SH-SY5Y (cell line): ENCODE measurements at regions not wholly inside any gene's neighbourhood (a gene's known extent, or its start where the extent isn't known, plus 50 kb on each side); places are given as distances from the start of the nearest gene placed in this dataset.

ENCODE experiments used
- GATA2 ChIP-seq: IDR thresholded peaks from 2 replicates; pipeline ENCODE4 v1.6.1; 2011; ENCODE audit warnings: mild to moderate bottlenecking, low read depth, low read length
- GATA3 ChIP-seq: IDR thresholded peaks from 2 replicates; pipeline ENCODE4 v1.6.1; 2011; ENCODE audit warnings: low read depth, mild to moderate bottlenecking, low read length, moderate library complexity

GRCh38 chr15:94683902-94684301 lies 452.5 kb downstream of the MCTP2 start:
- TF ChIP-seq GATA3, result no peak
- TF ChIP-seq GATA2, result no peak

GRCh38 chr15:94691169-94691568 lies 459.8 kb downstream of the MCTP2 start:
- TF ChIP-seq GATA3 (no peak), GATA2 (no peak)

DNA sequence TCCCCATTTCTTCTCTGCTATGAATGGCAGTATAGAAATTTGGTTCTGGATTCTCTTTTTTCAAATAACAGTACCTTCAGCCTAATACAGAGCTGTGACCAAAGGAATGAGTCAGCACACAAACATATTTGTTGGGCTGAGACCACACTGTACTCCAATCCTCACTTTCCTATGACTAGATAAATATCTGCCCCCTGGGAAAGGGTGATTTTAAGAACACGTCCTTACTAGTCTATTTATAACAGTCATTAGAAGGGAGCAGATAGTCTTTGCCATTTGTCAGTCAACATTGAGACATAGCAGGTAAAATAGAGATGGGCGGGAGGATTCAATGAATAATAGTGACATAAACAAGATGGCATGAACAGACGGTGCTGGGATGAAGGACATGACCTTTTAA lies 461.3 kb downstream of the MCTP2 start:
- TF ChIP-seq GATA3 (no peak), GATA2 (no peak)

GRCh38 chr15:94700211-94700610 lies 468.9 kb downstream of the MCTP2 start:
- TF ChIP-seq GATA2, result no peak
- TF ChIP-seq GATA3, result no peak

GRCh38 chr15:94701281-94701985 lies 470.1 kb downstream of the MCTP2 start:
- TF ChIP-seq GATA2, result no peak
- no peak for TF ChIP-seq GATA3

DNA sequence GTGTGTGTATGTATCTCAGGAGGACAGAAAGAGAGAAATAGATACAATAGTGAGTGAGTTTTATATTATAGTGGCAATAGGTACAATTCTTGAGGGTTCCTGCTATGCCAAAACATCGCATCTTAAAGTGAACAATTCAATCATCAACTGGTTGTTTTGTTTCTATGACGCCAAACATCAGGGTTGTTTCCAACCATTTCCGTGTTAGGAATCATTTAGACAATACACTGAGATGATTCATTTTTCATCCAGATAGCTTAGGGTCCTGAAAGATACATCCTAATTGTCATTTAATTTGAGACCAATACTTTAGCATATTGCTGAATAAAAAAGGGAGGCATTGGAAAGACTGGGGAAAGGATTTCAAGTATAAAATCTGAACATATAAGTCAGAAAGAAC lies 472.2 kb downstream of the MCTP2 start:
- TF ChIP-seq GATA2, result no peak
- TF ChIP-seq GATA3, result no peak

DNA sequence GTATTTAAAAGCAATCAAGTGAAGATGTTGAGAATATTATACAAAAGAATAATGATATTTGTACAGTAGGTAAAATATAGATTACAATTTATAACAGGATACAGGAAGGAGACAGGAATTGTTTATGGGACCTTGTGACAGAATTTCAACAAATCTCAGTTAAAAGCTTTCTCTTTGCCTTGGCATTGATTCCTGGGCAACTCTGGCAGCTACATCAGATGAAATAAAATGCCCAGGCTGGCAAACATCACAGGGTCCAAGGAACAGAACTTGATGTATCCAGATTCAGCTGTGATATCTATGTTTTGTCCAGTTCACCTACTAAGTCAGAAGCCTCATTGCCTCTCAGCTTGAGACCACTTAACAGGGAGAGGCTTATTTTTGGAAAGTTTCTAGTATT lies 473.1 kb downstream of the MCTP2 start:
- no peak for TF ChIP-seq GATA3
- no peak for TF ChIP-seq GATA2

- TF ChIP-seq GATA3 (no peak), GATA2 (no peak)
These were observed 473.6 kb downstream of the MCTP2 start for GRCh38 chr15:94704946-94705345.

- TF ChIP-seq GATA3 (no peak), GATA2 (no peak)
These were observed 478.0 kb downstream of the MCTP2 start for GRCh38 chr15:94709319-94709718.

DNA sequence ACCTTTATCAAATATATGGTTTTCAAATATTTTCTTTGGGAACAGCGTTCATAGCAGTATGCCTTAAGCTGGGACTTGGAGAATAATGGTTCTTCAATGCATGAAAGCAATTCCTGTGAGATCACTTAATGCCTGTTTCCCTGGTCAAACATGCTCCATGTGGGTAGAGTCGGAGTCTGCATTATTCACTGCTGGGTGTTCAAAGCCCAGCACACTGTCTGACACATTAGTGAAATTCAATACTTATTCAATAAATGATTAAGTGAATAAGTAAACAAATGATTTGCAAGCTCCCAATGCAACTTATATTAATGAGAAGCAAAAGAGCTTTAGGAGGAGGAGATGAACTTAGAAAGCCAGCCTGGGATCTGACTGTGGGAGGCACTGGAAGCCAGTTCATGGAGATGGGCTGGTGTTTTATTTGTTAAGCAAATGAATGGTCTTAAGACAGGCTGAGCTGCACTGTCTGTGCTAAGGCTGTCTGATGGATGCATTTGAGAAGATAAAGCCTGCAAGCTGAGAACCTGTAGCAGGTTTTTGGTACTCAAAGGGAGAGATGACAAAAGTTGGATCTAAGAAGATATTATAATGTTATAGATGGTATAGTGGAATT lies 490.8 kb downstream of the MCTP2 start:
- TF ChIP-seq GATA2, result no peak
- TF ChIP-seq GATA3, result no peak

DNA sequence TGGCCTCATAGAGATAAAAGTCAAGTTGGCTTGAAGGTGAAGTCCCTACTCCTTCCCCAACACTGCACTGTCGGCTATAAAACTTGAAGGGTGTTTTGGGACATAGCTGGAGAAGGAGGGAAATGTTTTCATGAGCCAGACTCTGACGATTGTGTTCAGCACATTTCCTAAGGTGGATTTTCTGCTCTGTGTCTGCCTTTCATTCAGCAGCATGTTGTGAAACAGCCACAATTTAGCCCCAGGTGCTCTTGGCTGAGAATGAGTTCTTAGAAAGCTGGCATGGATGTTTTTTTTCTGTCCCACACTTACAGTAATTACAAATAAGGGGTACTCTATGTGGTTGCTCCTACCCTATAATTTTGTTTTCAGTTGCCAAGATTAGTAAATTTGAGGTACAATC lies 492.4 kb downstream of the MCTP2 start:
- TF ChIP-seq GATA2, result no peak
- no peak for TF ChIP-seq GATA3

DNA sequence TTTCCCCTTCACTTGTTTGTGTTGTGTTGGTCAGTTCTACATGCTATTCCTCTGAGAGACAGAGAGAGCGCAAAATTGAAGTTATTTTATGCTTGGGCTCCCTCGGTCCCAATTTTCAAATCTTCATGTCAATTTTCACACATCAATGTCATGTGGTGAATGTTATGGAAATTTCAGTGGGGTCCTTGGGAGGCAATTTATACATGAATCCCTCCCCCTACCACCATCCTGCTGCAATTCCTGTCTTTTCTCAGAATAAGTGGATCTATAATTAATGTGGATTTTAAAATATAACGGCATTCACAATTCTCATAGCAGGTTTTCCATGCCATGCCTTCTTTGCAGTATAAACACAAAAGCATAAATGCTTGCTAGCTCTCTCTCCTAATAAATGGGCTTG lies 499.9 kb downstream of the MCTP2 start:
- no peak for TF ChIP-seq GATA2
- no peak for TF ChIP-seq GATA3

DNA sequence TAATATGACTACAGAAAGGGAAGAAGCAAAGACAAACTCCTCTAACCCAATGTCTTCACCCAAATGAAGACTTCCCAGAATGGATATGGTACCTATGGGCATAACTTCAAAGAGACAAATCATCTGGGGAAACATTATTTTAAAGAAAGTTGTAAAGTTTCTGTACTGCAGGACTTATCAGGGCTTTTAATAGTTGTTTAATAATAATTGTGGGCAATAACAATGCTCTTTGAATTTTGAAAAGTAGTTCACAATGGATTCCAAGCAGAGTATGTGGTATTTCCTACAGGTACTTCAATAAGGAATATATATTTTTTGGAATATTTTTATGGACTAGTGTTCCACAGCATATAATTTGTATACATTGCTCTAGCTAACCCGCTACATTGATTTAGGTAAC lies 503.1 kb downstream of the MCTP2 start:
- TF ChIP-seq GATA3, result no peak
- no peak for TF ChIP-seq GATA2

DNA sequence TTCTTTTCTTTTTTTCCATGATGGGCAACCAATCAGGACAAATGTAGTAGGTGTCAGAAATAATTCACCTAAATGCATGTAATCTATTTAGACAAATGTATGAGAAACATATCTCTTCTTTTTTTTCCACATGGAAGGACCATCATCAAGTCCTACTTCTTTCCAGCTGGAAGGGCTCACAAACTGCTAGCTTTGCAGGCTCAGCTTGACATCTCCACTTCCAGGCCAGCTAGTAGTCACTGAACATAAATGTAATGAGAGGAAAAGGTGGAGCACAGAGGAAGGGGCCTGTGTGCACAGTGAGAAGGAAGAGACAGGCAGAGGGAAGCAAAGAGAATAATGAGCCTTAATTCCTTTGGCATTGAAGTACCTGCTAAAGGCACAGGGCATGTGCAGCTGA lies 504.9 kb downstream of the MCTP2 start:
- no peak for TF ChIP-seq GATA3
- TF ChIP-seq GATA2, result no peak

- TF ChIP-seq GATA3 (no peak), GATA2 (no peak)
These were observed 508.3 kb downstream of the MCTP2 start for GRCh38 chr15:94739639-94740038.
